NK-92 (cell line): ENCODE measurements at regions not wholly inside any gene's neighbourhood (a gene's known extent, or its start where the extent isn't known, plus 50 kb on each side); places are given as distances from the start of the nearest gene placed in this dataset.

Experiments used
- DNase-seq: peaks from one replicate; lab custom pipeline; 2025; ENCODE audit not compliant: unreplicated experiment; lab: John Stamatoyannopoulos, UW

DNA sequence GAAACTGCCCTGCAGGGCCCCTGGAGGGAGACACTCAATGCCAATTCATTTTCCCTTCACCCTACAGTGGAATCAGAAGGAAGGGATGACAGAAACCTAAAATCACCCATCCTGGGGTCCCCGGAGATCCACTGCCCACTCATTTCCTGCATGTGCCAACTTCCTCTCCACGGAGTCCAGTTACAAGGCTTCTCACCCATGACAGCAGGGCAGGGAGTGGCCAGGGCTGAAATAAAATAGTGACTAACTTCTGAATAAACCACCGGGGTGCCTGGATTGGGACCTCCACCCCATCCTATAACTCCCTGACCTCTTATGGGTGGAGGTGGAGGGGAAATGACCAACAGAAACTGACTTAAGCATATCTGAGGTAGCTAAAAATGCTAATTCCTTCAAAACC is 362.3 kb downstream of the MAFB start:
- DNase-seq = no peak

DNA sequence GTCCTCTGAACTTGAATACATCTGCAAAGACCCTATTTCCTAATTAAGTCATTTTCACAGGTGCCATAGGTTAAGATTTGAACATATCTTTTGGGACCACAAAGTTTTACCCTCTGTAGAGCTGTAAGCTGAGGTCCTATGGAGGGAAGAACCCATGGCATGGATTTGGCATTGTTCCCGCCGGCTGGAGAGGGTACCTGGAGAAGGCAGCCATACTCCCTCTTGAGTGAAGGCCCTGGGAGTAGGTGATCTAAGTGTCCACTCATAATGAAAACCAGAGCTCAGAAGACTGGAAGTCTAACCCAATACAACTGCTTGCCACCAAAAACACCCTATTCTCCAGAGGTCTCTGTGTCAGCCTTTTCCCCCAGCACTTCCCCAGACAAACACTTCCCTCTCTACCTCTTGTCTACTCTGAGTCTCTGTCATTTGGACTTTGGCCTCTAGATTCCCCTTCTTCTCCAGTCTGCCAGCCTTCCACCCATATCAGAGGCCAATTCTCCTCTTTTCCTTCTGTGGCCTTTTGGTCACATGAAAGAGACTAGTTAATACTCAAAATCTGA is 363.9 kb downstream of the MAFB start:
- DNase-seq = no peak

DNA sequence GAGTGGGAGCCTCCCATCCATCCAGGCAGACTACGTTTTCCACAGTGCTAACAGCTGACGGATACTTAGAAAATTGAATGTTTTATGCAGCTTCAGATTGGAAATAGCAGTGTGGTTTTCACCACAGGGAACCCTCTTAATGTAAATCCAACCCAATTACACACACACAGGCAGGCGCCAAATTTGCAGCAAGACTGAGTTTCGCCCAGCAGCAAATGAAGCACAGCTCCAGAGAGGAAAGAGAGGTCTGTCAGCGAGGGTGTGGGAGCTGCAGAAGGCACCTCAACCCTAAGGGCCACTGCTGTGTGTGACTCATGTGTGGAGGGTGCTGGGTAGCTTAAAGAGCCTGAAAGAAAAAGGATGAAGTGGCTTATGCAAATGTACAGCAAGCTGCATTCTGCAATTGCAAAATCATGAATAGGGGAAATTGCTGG is 365.7 kb downstream of the MAFB start:
- no peak for DNase-seq

DNA sequence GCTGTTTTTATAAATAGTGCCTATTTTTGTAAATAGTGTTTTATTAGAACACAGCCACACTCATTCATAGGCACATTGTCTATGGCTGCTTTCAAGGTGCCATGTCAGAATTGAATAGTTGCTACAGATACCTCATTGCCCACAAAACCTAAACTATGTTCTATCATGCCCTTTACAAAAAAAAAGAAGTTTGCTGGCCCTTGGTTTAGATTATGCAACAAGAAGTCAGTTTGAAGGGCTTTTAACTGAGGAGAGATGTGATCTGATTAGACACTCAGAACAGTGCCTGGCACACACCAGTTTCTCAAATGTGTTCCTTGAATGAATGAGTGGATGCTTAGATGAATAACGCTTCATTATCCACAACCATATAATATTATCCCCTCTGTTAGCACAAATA is 366.1 kb downstream of the MAFB start:
- DNase-seq = no peak

DNA sequence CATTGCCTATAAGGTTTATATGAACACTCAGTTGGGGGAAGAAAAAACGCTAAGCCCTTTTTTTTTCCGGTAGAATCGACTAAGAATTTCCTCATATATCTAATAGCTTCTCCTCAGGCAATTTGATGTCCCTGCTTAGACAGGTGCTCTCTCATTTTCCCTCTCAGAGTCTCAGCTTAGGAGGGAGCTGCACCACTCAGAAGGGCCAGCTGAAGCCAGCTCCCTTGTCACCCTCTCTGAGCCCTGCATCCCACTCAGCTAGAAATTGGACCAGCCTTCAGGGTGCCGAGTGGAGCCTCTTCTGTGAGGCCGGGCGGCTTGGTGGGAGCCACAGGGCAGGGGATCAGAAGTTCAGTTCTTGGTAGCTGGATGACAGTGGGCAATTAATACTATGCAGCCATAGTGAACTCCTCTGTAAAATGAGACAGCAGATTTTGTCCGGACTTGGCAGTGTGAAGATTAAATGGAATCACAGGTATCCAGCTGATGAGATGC is 368.5 kb downstream of the MAFB start:
- DNase-seq = no peak

DNA sequence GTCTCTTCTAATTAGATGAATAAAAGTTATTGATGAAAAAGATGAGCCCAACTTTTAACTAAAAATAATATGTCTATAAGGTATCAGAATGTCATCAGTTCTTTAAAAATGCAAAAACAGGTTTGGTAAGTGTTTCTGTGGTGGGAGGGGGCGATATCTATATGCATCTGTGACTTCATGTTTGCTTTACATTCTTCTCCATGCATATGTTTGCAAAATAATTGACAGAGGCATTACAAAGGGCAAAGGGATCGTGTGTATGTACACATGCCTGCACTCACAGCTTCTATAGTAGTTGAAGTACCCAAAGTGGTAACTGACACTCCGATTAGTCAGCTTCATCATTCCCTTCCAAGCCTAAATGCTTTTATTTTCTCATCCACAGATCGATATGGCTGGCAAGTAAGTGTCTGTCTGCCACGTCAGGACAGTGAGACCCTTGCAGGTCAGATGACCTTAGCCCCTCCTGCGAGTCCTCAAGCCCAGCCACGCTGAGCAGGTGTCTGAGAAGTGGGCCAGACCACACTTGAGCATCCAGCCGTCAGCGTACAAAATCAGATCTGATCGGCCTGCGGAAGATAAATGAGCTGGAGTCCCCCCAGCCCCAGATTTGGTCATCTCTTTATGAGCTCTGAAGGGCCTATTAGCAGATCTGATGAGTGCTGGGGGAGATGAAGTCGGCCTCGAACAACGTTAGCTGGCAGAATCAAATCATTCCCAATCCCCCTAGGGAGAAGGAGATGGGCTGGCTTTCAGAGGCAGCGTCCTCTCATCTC is 369.1 kb downstream of the MAFB start:
- no peak for DNase-seq

DNA sequence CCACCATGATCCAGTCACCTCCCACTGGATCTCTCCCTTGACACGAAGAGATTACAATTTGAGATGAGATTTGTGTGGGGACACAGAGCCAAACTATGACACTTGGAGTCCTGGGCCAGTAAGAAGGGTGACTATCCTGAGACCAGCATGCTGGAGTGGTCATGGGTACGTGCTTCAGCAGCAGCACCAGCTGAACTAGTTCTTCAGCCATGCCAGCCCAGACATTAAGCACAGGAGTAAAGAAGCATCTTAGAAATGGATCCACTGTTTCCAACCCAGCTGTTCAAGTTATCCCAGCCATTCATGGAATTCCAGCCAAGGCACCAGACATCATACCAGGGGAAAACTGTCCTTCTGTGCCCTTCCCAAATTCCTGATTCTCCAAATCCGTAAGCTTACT is 370.0 kb downstream of the MAFB start:
- no peak for DNase-seq

DNA sequence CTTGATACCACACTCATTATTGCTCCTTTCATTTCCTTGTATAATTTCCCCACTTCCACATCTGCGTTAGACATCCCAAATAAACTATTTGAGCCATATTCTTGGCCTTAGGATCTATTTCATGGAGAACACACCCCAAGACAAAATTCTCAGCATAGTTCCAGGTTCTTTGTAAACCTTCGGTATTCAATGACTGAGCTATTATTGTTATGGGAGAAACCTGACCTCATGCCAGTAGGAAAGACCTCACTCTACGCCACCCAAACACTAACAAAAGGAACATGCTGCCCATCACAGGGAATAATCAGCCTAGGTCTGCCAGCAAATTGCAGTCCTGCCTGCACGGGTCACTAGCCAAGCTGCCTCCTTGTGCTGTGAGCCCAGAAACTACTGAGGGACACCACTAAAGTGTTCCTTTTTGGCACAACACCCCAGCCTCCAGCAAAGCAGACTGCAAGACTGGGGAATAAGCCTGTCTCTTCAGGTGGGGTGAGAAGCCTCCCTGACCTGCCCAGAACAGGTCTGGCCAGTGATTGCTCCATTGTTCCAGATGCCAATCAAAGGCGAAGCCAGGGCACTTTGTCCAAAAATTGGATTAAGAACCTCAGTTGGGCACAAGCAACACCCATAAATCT is 371.8 kb downstream of the MAFB start:
- DNase-seq = no peak

DNA sequence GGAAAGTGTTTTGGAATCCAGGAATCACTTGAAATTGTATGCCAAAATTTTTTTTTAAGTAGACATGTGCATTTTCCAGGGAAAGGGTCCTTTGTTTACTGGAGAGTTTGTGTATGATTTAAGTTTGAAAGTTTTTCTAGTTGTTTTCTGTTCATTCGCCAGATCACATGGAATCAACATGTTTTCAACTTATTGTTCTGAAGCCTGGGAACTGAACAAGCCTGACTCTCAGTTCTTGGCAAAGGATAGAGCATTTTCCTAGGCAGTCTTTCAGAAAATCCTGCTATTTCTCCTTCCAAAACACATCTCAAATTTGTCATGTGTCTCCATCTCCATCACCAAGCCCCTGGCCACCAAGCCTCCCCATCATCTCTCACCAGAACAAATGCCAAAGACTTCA is 374.8 kb downstream of the MAFB start:
- no peak for DNase-seq

DNA sequence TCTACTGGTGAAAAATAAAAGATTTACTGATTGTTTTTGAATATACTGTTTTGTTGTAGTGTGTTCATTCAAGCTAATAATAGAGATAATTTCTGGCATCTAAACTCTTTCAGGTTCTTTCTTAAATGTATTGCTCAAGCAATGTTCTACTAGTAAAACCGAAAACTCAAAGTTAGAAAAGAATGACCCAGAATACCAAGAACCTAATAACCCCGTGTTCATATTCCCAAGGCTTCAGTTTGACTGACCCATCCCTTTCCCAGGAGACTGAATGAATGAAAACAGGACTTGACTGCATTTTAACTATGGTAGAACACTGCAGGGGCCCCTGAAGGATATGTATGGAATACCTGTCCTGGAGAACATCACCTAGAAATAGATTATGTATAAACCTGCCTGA is 375.3 kb downstream of the MAFB start:
- no peak for DNase-seq

DNA sequence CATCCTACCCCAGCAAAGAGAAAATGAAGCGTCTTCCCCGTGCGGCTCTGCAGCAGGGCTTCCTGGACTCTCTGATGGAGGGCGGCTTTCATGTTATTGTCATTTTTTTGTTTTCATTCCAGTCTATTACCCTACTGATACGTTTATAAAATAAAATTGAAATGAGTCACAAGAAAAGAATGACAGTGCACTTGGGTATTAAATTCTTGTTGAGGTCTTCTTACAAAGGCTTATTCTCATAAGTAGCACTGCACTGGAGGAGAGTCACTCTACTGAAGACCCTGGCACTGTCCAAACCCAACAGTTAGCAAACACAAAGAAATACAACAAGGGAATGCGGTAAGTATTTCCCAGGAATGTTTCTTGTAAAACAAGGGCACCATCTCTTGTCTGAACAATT is 379.3 kb downstream of the MAFB start:
- no peak for DNase-seq

DNA sequence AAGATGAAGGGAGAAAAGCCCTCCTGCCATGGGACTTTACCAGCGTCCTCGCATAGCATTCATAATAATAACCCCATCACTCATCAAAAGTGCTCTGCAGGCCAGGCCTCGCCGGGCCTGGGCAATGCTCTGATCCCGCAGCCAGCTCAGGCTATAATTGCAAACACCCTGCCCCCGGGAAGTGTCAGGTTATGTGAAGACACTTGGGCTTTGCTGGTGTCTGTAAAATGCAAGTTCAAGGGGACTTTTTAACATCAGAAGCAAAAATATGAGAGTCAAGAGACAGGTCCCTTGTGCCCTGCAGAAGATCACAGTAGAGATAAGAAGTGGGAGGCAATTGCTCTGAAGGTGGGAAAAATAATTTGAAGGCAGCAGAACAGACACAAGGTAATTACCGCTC is 381.0 kb downstream of the MAFB start:
- DNase-seq = no peak

DNA sequence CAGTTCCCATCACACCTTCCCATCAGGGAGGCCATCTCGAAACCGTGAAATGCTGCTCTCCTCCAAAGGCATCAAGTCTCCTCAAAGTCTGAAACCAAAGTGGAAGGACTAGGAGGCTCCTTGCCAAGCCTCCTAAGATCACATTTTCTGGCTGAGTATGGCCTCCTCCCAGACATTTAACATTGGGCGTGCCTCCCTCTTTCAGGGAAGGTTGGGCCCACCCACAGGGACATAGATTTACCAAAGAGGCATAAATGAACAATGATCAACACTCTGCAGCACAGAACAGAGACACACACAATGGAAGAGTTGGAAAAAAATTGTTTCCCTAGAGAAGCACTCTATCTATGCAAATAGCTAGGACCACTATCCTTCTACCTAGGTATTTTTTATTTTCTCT is 381.8 kb downstream of the MAFB start:
- DNase-seq = no peak

DNA sequence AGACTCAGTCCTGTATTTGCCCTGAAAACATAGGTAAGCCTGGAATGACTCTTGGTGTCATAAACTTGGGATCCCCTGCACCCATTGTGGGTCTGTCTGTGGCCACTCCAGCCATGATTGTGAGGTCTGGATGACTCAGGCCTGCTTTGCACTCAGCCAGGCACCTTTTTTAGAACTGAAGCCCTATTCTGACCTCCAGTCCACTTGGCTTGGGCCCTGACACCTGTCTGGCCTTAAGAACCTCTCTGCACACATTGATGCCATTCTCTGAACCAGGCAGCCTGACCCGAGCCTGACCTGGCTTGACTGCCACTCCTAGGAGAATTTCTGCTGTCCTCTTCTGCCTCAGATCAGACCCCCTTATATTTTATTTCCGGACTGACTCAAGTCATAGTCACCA is 383.7 kb downstream of the MAFB start:
- no peak for DNase-seq

DNA sequence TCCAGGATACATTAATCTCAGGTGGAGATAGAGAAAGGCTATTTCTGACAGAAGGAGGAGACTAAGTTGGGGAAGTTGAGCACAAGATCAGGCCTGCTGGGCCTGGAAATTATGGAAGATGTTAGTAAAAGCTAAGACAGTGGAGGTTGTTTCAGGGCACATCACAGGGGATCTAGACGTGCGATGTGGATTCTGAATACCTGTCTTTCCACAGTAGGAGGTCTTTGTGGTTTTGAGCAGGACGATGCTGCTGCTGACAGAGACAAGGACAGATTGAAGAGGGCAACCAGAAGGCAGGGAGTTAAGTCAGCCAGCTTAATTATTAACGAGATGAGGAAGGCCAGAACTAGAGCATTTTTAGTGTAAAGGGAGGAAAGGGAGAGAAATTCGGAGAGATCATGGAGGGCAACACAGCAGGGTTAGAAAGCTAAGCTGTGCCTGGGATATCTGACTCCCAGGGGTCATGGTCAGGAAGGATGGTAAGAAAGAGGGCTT is 384.9 kb downstream of the MAFB start:
- DNase-seq = no peak

DNA sequence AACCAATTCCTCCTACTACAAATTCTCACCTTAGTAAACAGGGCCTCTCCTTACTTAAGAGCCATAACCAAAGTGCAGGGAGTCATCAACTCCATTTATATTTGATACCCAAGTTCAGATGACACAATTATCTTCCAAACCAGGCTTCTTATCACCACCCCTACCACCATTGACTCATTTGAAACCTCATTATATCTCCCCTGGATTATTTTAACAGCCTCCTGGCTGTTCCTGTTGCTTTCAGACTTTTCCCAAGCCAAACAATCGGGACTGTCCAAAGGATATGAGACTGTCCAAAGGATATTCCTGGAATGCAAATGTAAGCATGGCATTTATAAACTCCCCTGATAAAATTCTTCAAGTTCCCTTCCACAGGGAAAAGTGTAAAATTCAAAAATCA is 394.3 kb downstream of the MAFB start:
- no peak for DNase-seq

DNA sequence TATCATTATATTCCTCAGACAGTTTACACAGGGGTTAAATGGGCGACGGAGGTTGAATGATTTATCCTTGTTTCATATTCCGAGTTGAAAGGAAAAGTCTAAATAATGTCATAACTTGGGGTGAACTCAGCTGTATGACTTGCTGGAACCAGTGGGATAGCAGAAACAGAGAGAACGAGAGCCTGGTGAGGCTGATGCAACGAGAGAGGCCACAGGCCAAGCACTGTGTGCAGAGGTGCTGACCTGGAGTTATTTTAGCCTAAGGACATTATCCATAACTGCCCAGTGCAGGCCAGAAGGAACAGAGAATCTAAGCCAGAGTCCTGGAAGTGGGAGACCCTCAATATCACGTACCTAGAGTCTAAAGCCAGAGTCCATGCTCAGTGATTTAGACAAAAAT is 394.9 kb downstream of the MAFB start:
- DNase-seq = no peak

DNA sequence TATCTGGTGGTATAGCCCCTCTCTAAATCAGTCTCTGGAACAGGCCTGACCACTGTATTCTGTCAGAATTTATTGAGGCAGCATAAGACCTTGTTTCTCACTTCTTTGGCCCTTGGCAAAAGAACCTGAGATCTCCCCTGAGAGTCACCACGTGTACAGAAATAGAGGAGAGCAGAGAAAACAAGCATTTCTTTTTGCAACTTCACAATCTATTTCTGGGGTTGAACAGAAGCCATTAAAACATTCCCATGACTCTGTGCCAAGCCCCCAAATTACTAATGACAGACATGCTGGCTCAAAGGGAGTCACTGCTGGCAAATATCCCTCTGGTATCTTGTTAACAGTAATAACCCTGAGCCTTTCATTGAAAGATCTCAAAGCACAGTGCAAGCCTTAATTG is 395.3 kb downstream of the MAFB start:
- no peak for DNase-seq

DNA sequence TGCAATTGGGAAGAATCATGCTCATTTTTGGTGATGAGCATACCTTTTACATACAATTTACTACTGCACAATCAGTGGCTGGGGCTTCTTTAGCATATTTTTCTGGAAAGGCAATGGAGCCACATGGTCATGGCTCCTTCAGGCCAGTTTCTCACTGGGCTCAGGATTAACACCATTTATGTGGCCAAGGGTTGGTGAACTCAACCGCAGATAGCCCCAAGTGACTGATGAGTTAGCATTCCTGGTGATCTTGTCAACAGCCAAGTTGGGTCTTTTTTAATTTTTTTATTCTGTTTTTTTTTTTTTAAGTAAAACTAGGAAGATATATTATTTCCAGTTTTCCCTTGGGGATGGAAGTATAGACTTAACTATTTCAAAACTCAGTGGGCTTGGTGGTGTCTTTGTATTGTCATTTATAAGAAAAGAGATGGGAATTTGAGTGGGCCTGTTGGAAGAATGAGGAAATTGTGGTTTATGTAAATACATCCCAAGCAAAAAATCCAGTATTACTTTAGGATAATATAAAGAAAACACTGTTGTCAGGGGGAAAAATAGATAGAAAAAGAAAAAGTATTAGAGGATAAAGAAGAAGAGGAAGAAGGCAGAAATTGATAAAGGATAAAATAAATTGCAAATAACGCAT is 397.4 kb downstream of the MAFB start:
- no peak for DNase-seq

DNA sequence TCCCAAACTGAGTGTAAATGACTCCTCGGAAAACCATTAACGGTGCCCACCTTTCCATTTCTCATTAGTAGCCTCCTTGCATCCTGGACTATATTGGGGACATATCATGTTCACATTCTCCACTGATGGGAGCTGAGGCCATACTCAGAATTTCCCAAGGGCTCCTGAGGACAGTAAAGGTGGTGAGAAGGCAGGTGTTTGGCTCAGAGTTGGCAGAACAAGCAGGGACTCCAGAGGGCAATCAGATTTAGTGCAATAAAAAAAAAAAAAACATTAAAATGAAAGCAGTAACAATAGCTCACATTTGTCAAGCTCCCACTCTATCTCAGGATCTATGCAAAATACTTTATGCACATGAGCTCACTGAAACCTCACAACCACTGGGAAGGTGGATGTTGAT is 401.4 kb downstream of the MAFB start:
- no peak for DNase-seq

DNA sequence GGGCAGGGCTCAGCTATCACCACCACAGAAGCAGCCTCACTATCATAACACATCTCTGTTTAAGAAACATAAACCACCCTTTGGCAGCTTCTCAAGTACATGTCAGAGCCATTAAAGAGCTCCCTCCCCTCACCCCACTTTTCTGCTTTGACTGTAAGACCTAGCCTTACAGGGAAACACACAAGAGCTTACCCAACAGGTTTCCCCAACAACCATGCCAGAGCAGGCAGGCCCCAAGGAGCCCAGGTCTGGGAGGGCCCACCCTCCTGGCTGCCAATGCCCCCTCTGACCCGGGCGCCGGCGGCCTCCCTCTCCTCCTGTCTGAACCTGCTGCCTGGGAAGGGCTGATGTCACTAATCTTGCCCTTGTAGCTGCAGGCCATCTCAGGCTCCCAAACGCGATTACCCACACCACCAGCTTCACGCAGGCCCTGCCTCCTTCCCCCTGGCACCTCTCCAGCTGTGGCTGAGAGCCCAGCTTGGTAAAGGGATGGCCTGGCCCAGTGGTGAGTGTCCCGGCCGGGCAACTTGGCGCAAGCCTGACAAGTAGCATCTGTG is 402.0 kb downstream of the MAFB start:
- DNase-seq = no peak
